Esophagus squamous epithelium (tissue), 4 donors: ENCODE measurements at regions not wholly inside any gene's neighbourhood (a gene's known extent, or its start where the extent isn't known, plus 50 kb on each side); places are given as distances from the start of the nearest gene placed in this dataset.

ENCODE experiments used
- CTCF ChIP-seq, 6 experiments: fragments of 450-650 bp in 4 of 6; fragments of 200-600 bp in 2 of 6; sonication (generic) in 2 of 6; IDR thresholded peaks; one replicate each; pipeline ENCODE4 v1.5.1; 2016 to 2019; ENCODE audit warnings: antibody characterized with exemption in 6 of 6, mild to moderate bottlenecking in 4 of 6, moderate library complexity in 4 of 6
- POLR2A ChIP-seq, 4 donors: fragments of 450-650 bp; IDR thresholded peaks; one replicate each; pipeline ENCODE4 v1.6.1; 2017; ENCODE audit warnings: antibody characterized with exemption in 4 of 4, mild to moderate bottlenecking in 4 of 4, moderate library complexity in 3 of 4

- TF ChIP-seq CTCF (IDR thresholded peaks at IDR 0.05) (no peak), POLR2A (IDR thresholded peaks at IDR 0.05) (no peak)
Observed at GRCh38 chr21:31529406-31529805, 130.1 kb upstream of the SOD1 start.
